ENCODE measurements at regions not wholly inside any gene's neighbourhood (a gene's known extent, or its start where the extent isn't known, plus 50 kb on each side); places are given as distances from the start of the nearest gene placed in this dataset.

- TF ChIP-seq, protein P1, sequence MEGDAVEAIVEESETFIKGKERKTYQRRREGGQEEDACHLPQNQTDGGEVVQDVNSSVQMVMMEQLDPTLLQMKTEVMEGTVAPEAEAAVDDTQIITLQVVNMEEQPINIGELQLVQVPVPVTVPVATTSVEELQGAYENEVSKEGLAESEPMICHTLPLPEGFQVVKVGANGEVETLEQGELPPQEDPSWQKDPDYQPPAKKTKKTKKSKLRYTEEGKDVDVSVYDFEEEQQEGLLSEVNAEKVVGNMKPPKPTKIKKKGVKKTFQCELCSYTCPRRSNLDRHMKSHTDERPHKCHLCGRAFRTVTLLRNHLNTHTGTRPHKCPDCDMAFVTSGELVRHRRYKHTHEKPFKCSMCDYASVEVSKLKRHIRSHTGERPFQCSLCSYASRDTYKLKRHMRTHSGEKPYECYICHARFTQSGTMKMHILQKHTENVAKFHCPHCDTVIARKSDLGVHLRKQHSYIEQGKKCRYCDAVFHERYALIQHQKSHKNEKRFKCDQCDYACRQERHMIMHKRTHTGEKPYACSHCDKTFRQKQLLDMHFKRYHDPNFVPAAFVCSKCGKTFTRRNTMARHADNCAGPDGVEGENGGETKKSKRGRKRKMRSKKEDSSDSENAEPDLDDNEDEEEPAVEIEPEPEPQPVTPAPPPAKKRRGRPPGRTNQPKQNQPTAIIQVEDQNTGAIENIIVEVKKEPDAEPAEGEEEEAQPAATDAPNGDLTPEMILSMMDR (IDR thresholded peaks at IDR 0.05; ENCODE audit: extremely low read depth in 1 of 2, insufficient read depth in 1 of 2, low read depth in 1 of 2, low read length in 2 of 2), result no peak
- no peak for TF ChIP-seq POLR2AphosphoS5 (IDR thresholded peaks at IDR 0.05; ENCODE audit: insufficient read depth, low read depth, low read length)
- no peak for TF ChIP-seq EZH2 (IDR thresholded peaks at IDR 0.05; ENCODE audit: borderline replicate concordance, low read depth, low read length, severe bottlenecking)
Observed at GRCh38 chr3:102378216-102378615, 56.6 kb upstream of the ZPLD1 start.
